B cell (primary cell): ENCODE measurements at regions not wholly inside any gene's neighbourhood (a gene's known extent, or its start where the extent isn't known, plus 50 kb on each side); places are given as distances from the start of the nearest gene placed in this dataset.

Experiments
- ATAC-seq: fragments of 200-7000 bp; cut with Tn5 transposase; one replicate; pipeline ENCODE4 v1.10.0; 2021; ENCODE audit warnings: low read depth, mild to moderate bottlenecking, moderate number of reproducible peaks, moderate library complexity
- CTCF ChIA-PET: fragments of 350-600 bp; sonication (Branson Sonifier 250); formaldehyde crosslinking; loops from one replicate; lab custom pipeline; 2021; ENCODE audit warnings: antibody characterized with exemption, inconsistent platforms; lab: Charles Lee
- POLR2A ChIA-PET: fragments of 350-600 bp; sonication (Branson Sonifier 250); formaldehyde crosslinking; loops from one replicate; lab custom pipeline; 2021; ENCODE audit warnings: antibody characterized with exemption; lab: Charles Lee
- DNase-seq: peaks from one replicate; pipeline ENCODE4 v3.0.0; 2013
- H2AFZ ChIP-seq: 2 replicates; pipeline ENCODE4 v1.6.1; 2012; ENCODE audit warnings: mild to moderate bottlenecking, low read depth, low read length; ENCODE audit not compliant: insufficient read depth, poor library complexity, severe bottlenecking
- H3K27ac ChIP-seq, 2 donors: 1 replicate in 1 of 2; 2 replicates in 1 of 2; pipeline ENCODE4 v1.5.1; 2012 to 2013; ENCODE audit warnings: low read length in 2 of 2, mild to moderate bottlenecking in 2 of 2, moderate library complexity in 1 of 2
- H3K27me3 ChIP-seq, 4 experiments: fragments of 200-600 bp in 1 of 4; sonication (generic) in 1 of 4; replicated peaks in 1 of 4; 1 replicate in 2 of 4; 2 replicates in 2 of 4; pipeline versions ENCODE4 v1.6.1 to v1.7.0; 2013 to 2016; ENCODE audit warnings: low read length in 3 of 4, mild to moderate bottlenecking in 2 of 4, mixed read lengths in 1 of 4, moderate library complexity in 1 of 4; ENCODE audit not compliant: insufficient read depth in 4 of 4, control insufficient read depth in 3 of 4; ENCODE audit errors: control extremely low read depth in 1 of 4
- H3K36me3 ChIP-seq, 2 experiments: replicated peaks in 1 of 2; 1 replicate in 1 of 2; 2 replicates in 1 of 2; pipeline versions ENCODE4 v1.6.1 to v1.7.1; 2013; ENCODE audit warnings: low read length in 1 of 2; ENCODE audit not compliant: insufficient read depth in 2 of 2, control insufficient read depth in 1 of 2; ENCODE audit errors: control extremely low read depth in 1 of 2, extremely low read depth in 1 of 2
- H3K4me1 ChIP-seq, 2 donors: fragments of 200-600 bp in 1 of 2; sonication (generic) in 1 of 2; 1 replicate in 1 of 2; 2 replicates in 1 of 2; pipeline versions ENCODE4 v1.5.1 to v1.6.1; 2013 to 2017; ENCODE audit warnings: low read length in 2 of 2; ENCODE audit not compliant: control insufficient read depth in 2 of 2, insufficient read depth in 2 of 2
- H3K4me2 ChIP-seq: replicated peaks from 2 replicates; pipeline ENCODE3; 2012; ENCODE audit warnings: mild to moderate bottlenecking, low read depth, low read length; ENCODE audit not compliant: poor library complexity, severe bottlenecking
- H3K4me3 ChIP-seq, 5 experiments: fragments of 200-600 bp in 1 of 5; sonication (generic) in 1 of 5; 1 replicate in 3 of 5; 2 replicates in 2 of 5; pipeline versions ENCODE4 v1.5.1 to v1.7.0; 2011 to 2016; ENCODE audit warnings: low read length in 4 of 5, mild to moderate bottlenecking in 4 of 5, low read depth in 2 of 5, control low read depth in 1 of 5, moderate library complexity in 1 of 5; ENCODE audit not compliant: insufficient read depth in 1 of 5; ENCODE audit errors: control extremely low read depth in 1 of 5, extremely low read depth in 1 of 5
- H3K79me2 ChIP-seq: fragments of 200-600 bp; sonication (generic); one replicate; pipeline ENCODE4 v1.6.0; 2016; ENCODE audit warnings: low read length; ENCODE audit not compliant: control insufficient read depth, insufficient read depth
- H3K9ac ChIP-seq: fragments of 200-600 bp; sonication (generic); 2 replicates; pipeline ENCODE4 v1.6.1; 2017; ENCODE audit warnings: mild to moderate bottlenecking, low read length, moderate library complexity
- H3K9me3 ChIP-seq, 3 donors: one replicate each; pipeline versions ENCODE4 v1.6.1 to v1.7.1; 2013; ENCODE audit warnings: low read length in 2 of 3; ENCODE audit not compliant: control insufficient read depth in 2 of 3, insufficient read depth in 1 of 3; ENCODE audit errors: control extremely low read depth in 1 of 3
- H4K20me1 ChIP-seq: 2 replicates; pipeline ENCODE4 v1.6.0; 2012; ENCODE audit warnings: mild to moderate bottlenecking, low read length; ENCODE audit not compliant: insufficient read depth, control insufficient read depth, poor library complexity, severe bottlenecking
- H3K27ac Mint-ChIP-seq: one replicate; pipeline ENCODE4 v1.8.0; 2021; ENCODE audit warnings: mixed read lengths
- H3K27me3 Mint-ChIP-seq: one replicate; pipeline ENCODE4 v1.8.0; 2021; ENCODE audit warnings: mixed read lengths
- H3K4me1 Mint-ChIP-seq: one replicate; pipeline ENCODE4 v1.8.0; 2021; ENCODE audit warnings: mixed read lengths
- H3K4me3 Mint-ChIP-seq: one replicate; pipeline ENCODE4 v1.8.0; 2021; ENCODE audit warnings: mixed read lengths
- H3K9me3 Mint-ChIP-seq: one replicate; pipeline ENCODE4 v1.8.0; 2022; ENCODE audit warnings: mixed read lengths; ENCODE audit not compliant: insufficient read depth
- CTCF ChIP-seq: fragments of 200-600 bp; IDR thresholded peaks from one replicate; pipeline ENCODE4 v1.8.0; 2022; ENCODE audit warnings: antibody characterized with exemption, mild to moderate bottlenecking
- EZH2 ChIP-seq: IDR thresholded peaks from 2 replicates; pipeline ENCODE4 v1.6.1; 2012; ENCODE audit warnings: borderline replicate concordance, low read depth, mild to moderate bottlenecking, moderate library complexity, low read length; ENCODE audit not compliant: insufficient read depth, poor library complexity, severe bottlenecking
- WGBS: methylation state at CpG from one replicate; pipeline ENCODE4 v1.1.5; 2013; ENCODE audit warnings: missing lambda C conversion rate; ENCODE audit not compliant: insufficient coverage; 5-methylcytosine and 5-hydroxymethylcytosine counted together
- intact Hi-C: fragments of 100-400 bp; cut with micrococcal nuclease; formaldehyde crosslinking; loops from one replicate; pipeline ENCODE4 v1.10.0; 2022

- Mint-ChIP-seq H3K4me1 (no peaks in the 10 kb centered on the region), H3K4me3 (no peak overlapping the region), H3K9me3 (no peaks in the 10 kb centered on the region), H3K27me3 (peaks cover 14% of the 10 kb centered on the region), H3K27ac (no peak overlapping the region)
- Histone ChIP-seq H3K27ac (no peak overlapping the region), H3K36me3 (no peaks in the 10 kb centered on the region), H3K27me3 (peaks cover 0 to under 1% (median 0%) of the 10 kb centered on the region in 4 experiments), H3K9ac (no peak overlapping the region), H4K20me1 (no peaks in the 10 kb centered on the region), H2AFZ (no peak overlapping the region), H3K4me3 (no peak overlapping the region), H3K79me2 (no peaks in the 10 kb centered on the region), H3K4me1 (no peaks in the 10 kb centered on the region), H3K9me3 (no peaks in the 10 kb centered on the region), H3K4me2 (no peak overlapping the region)
- TF ChIP-seq CTCF: no peak
- TF ChIP-seq EZH2: no peak
- no CpG with 5 or more reads among the region's 3 CpGs for WGBS
- ChIA-PET POLR2A (no interaction called here), CTCF (interaction anchor here (1.0 kb wide), 1 partner anchor 21 kb away, joined by 3 read pairs; no protein-coding TSS in a partner anchor)
- intact Hi-C loops: no loop called here
- no peak for ATAC-seq
- no peak for DNase-seq
Observed at GRCh38 chr4:153062652-153063168, 126.6 kb downstream of the FHDC1 start.

DNA sequence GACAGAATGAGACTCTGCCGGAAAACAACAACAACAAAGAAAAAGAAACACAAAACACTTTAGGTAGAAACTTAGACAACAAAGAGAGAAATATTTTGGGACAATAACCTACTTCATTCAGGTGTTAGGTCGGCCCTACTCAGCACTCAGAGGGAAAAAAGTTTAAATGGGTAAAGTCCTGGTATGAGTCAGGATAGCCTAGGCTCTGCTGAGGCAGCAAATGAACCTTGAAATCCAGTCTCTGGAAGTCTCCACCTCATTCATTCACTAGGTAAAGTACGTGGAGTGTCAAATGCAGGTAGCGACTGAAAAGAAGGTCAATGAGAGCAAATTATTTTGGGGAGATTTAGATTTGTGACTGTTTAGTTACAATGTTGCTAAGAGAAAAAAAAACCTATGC lies 127.4 kb downstream of the FHDC1 start:
- H3K9me3 Mint-ChIP-seq: no peaks in the 10 kb centered on the region
- ChIA-PET POLR2A (no interaction called here), CTCF (interaction anchor here (1.0 kb wide), 1 partner anchor 20 kb away, joined by 3 read pairs; no protein-coding TSS in a partner anchor)

More for the DNA sequence above, 127.4 kb downstream of the FHDC1 start:
- no peak overlapping the region for H3K27ac ChIP-seq
- intact Hi-C loops: no loop called here
- H2AFZ ChIP-seq: no peak overlapping the region
- no peaks in the 10 kb centered on the region for H3K27me3 ChIP-seq
- no peaks in the 10 kb centered on the region for H3K4me1 Mint-ChIP-seq
- no peaks in the 10 kb centered on the region for H3K9me3 ChIP-seq
- H3K36me3 ChIP-seq: no peaks in the 10 kb centered on the region
- ATAC-seq (no peak), DNase-seq (no peak)
- no peak overlapping the region for H3K9ac ChIP-seq
- H4K20me1 ChIP-seq: no peaks in the 10 kb centered on the region
- H3K79me2 ChIP-seq: no peaks in the 10 kb centered on the region
- H3K4me3 ChIP-seq: no peak overlapping the region
- H3K4me3 Mint-ChIP-seq: no peak overlapping the region
- H3K27me3 Mint-ChIP-seq: peaks cover 6% of the 10 kb centered on the region
- no peak for TF ChIP-seq CTCF
- no peak for TF ChIP-seq EZH2
- H3K27ac Mint-ChIP-seq: no peak overlapping the region
- H3K4me2 ChIP-seq: no peak overlapping the region
- WGBS: 100% methylated on average over 1 of the region's 4 CpGs
- H3K4me1 ChIP-seq: no peaks in the 10 kb centered on the region
